ENCODE measurements at regions not wholly inside any gene's neighbourhood (a gene's known extent, or its start where the extent isn't known, plus 50 kb on each side); places are given as distances from the start of the nearest gene placed in this dataset.

- no peak for TF ChIP-seq EP300 (IDR thresholded peaks at IDR 0.05; ENCODE audit: borderline replicate concordance)
- no peak for TF ChIP-seq TCF12 (IDR thresholded peaks at IDR 0.05; ENCODE audit: low read depth)
- no peak for TF ChIP-seq FOXM1 (IDR thresholded peaks at IDR 0.05; ENCODE audit: borderline replicate concordance, low read depth)
- no peak for TF ChIP-seq MAX (IDR thresholded peaks at IDR 0.05)
- TF ChIP-seq TAF1 (IDR thresholded peaks at IDR 0.05; ENCODE audit: low read depth) = no peak
- TF ChIP-seq EGR1 (IDR thresholded peaks at IDR 0.05) = no peak
- no peak for TF ChIP-seq YY1 (IDR thresholded peaks at IDR 0.05; ENCODE audit: low read depth)
- no peak for TF ChIP-seq CEBPB (IDR thresholded peaks at IDR 0.05)
Measured at GRCh38 chr5:4363045-4363444, 767.4 kb downstream of the IRX1 start.

All from Ishikawa (cell line).